Mesothelial cell of epicardium (in vitro differentiated cells): ENCODE measurements at regions not wholly inside any gene's neighbourhood (a gene's known extent, or its start where the extent isn't known, plus 50 kb on each side); places are given as distances from the start of the nearest gene placed in this dataset.

Source experiments
- DNase-seq, 2 experiments: peaks; one replicate each; pipeline ENCODE4 v3.0.0; 2021; ENCODE audit warnings: low spot score in 2 of 2; ENCODE audit not compliant: unreplicated experiment in 2 of 2
- H3K27ac Mint-ChIP-seq: 2 replicates; pipeline ENCODE4 v1.8.0; 2021; ENCODE audit warnings: mixed read lengths
- H3K27me3 Mint-ChIP-seq: 2 replicates; pipeline ENCODE4 v1.8.0; 2021; ENCODE audit warnings: low read depth, mixed read lengths
- H3K36me3 Mint-ChIP-seq: 2 replicates; pipeline ENCODE4 v1.8.0; 2021; ENCODE audit warnings: mixed read lengths
- H3K4me1 Mint-ChIP-seq: 2 replicates; pipeline ENCODE4 v1.8.0; 2021; ENCODE audit warnings: mixed read lengths
- H3K4me3 Mint-ChIP-seq: 2 replicates; pipeline ENCODE4 v1.8.0; 2021; ENCODE audit warnings: mild to moderate bottlenecking, moderate library complexity, mixed read lengths
- H3K9me3 Mint-ChIP-seq: 2 replicates; pipeline ENCODE4 v1.8.0; 2021; ENCODE audit warnings: mixed read lengths
- TF ChIP-seq, protein P1 (sequence below): fragments of 200-600 bp; sonication (generic); IDR thresholded peaks from one replicate; pipeline ENCODE4 v1.5.0; 2021; ENCODE audit warnings: antibody characterized with exemption; ENCODE audit not compliant: unreplicated experiment

- no peaks in the 10 kb centered on the region for H3K36me3 Mint-ChIP-seq
- TF ChIP-seq, protein P1, sequence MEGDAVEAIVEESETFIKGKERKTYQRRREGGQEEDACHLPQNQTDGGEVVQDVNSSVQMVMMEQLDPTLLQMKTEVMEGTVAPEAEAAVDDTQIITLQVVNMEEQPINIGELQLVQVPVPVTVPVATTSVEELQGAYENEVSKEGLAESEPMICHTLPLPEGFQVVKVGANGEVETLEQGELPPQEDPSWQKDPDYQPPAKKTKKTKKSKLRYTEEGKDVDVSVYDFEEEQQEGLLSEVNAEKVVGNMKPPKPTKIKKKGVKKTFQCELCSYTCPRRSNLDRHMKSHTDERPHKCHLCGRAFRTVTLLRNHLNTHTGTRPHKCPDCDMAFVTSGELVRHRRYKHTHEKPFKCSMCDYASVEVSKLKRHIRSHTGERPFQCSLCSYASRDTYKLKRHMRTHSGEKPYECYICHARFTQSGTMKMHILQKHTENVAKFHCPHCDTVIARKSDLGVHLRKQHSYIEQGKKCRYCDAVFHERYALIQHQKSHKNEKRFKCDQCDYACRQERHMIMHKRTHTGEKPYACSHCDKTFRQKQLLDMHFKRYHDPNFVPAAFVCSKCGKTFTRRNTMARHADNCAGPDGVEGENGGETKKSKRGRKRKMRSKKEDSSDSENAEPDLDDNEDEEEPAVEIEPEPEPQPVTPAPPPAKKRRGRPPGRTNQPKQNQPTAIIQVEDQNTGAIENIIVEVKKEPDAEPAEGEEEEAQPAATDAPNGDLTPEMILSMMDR, result no peak
- H3K9me3 Mint-ChIP-seq, result no peaks in the 10 kb centered on the region
- no peaks in the 10 kb centered on the region for H3K4me1 Mint-ChIP-seq
- H3K27me3 Mint-ChIP-seq, result peaks cover 43% of the 10 kb centered on the region
- DNase-seq, result no peak
- H3K27ac Mint-ChIP-seq, result no peak overlapping the region
- H3K4me3 Mint-ChIP-seq, result no peak overlapping the region
Measured at GRCh38 chr9:108621991-108622855, 233.6 kb downstream of the ACTL7B start.

DNA sequence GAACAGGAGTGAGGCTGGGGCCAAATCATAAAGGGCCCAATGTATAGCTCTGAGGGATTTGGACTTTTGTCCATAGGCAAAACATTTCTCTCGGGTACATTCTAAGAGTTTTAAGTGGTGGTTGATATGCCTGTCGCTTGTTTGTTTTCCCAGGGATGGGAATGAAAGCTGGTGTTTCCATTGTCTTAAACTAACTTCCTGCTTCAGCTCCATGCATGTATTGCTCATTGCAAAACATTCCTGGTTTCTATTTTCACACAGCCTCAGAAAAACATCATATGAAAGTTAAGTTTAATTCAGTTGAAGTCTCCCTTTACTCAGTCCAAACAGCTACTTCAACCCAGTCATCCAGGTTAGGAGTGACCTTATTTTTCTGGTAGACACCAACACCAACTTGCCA is 235.0 kb downstream of the ACTL7B start:
- Mint-ChIP-seq H3K27ac (no peak overlapping the region), H3K4me3 (no peak overlapping the region), H3K4me1 (no peaks in the 10 kb centered on the region), H3K9me3 (no peaks in the 10 kb centered on the region), H3K27me3 (peaks cover 43% of the 10 kb centered on the region), H3K36me3 (no peaks in the 10 kb centered on the region)
- no peak for DNase-seq
- TF ChIP-seq, protein P1, result no peak

DNA sequence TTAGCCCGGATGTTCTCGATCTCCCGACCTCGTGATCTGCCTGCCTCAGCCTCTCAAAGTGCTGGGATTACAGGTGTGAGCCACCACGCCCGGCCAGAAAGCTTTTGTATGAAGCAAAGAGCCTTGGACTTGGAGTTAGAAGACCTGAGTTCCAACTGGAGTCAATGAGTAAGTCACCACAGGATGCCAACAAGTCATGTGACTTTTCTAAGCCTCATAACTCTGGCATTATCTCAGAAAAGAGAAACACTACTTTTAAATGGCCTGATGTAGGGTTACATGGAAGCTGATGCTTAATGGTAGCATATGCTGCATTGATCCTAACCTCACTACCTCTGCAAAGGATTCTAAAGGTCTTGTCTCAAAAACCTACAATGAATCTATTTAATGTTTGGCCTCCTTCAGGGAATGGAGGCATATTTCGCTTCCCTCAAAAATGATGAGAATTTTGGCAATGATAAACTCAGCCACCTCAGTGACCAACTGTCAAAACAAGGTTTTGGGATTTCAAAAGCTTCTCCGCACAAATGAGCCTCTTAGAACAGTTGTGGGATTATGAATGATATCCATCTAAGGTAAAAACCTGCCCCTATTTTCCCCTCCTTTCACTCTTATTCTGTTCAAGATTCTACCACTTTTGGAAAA is 236.8 kb downstream of the ACTL7B start:
- Mint-ChIP-seq H3K36me3 (no peaks in the 10 kb centered on the region), H3K4me3 (no peak overlapping the region), H3K4me1 (no peaks in the 10 kb centered on the region), H3K27me3 (peaks cover 47% of the 10 kb centered on the region), H3K9me3 (no peaks in the 10 kb centered on the region), H3K27ac (no peak overlapping the region)
- TF ChIP-seq, protein P1, result no peak
- DNase-seq, result no peak

GRCh38 chr9:108617676-108618075 is 238.1 kb downstream of the ACTL7B start:
- no peak for DNase-seq
- Mint-ChIP-seq H3K36me3 (no peaks in the 10 kb centered on the region), H3K27ac (no peak overlapping the region), H3K4me3 (no peak overlapping the region), H3K27me3 (peaks cover 38% of the 10 kb centered on the region), H3K9me3 (no peaks in the 10 kb centered on the region), H3K4me1 (no peaks in the 10 kb centered on the region)
- TF ChIP-seq, protein P1, result no peak

GRCh38 chr9:108615152-108615551 is 240.6 kb downstream of the ACTL7B start:
- TF ChIP-seq, protein P1, result no peak
- peaks cover 29% of the 10 kb centered on the region for H3K27me3 Mint-ChIP-seq

More at GRCh38 chr9:108615152-108615551, 240.6 kb downstream of the ACTL7B start:
- Mint-ChIP-seq H3K4me1 (no peaks in the 10 kb centered on the region), H3K4me3 (no peak overlapping the region), H3K27ac (no peak overlapping the region), H3K9me3 (no peaks in the 10 kb centered on the region), H3K36me3 (no peaks in the 10 kb centered on the region)
- no peak for DNase-seq
